Erythroblast (primary cell): ENCODE measurements at regions not wholly inside any gene's neighbourhood (a gene's known extent, or its start where the extent isn't known, plus 50 kb on each side); places are given as distances from the start of the nearest gene placed in this dataset.

Experiments
- DNase-seq, 2 experiments: peaks; one replicate each; lab custom pipeline; 2025; lab: John Stamatoyannopoulos, UW
- GATA1 ChIP-seq: IDR thresholded peaks from 2 replicates; pipeline ENCODE4 v1.6.1; 2011; ENCODE audit warnings: low read depth, mild to moderate bottlenecking, control low read depth, low read length, moderate library complexity
- POLR2A ChIP-seq: IDR thresholded peaks from 2 replicates; pipeline ENCODE4 v1.6.1; 2011; ENCODE audit warnings: mild to moderate bottlenecking, low read length

DNA sequence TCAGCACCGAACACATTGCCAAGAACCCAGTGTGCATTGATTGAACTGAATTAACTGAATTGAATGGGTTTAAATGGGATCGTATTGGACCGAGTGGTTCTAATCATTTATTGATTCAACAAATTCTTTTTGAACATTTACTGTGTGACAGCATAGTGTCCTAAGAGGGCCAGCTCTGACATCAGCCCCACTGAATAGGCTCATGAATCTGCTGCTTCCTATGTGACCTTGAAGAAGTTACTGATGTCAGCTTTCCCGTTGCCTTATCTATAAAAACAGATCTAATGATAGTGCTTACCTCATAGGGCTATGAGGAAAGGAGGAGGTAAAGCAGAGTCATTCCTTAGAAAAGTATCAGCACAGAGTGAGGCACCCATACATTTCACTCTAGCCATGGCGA is 226.3 kb downstream of the CBLN1 start:
- DNase-seq = no peak
- TF ChIP-seq POLR2A = no peak
- no peak for TF ChIP-seq GATA1

DNA sequence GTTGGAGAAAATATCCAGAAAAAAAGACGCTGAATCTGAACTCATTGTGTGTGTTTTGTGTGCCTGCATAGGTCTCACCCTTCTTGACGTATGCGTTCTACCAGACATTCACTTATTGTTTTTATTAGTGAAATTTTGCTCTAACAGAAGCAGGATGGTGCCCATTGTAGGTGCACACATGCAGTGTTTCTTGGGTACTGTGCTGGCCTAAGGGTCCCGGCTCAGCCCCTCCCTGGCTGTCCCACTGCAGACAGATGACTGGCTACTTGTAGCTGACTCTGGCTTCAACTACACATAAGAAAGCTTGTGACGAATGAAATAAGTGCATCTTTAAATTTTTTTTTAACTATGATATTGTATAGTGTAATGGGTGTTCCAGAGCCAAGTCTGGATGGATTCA is 227.0 kb downstream of the CBLN1 start:
- TF ChIP-seq POLR2A = no peak
- DNase-seq = no peak

DNA sequence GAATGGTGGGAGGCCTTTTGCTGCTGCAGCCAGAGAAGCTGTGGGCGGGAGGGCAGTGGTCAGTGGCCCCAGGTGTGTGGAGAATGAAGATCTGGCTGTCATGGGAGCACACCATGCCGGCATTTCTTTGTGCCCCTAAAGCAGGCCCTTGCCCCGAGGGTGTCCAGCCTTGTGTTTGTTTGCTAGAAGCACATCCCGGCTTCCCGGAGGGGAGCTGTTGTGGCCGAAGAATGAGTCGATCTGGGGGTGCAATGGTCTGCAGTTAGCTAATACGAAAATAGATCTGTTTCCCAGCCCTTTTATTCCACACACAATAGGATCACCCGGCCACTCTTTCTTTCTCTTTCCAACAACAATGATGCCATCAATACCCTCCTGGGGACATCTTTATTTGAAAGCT is 228.8 kb downstream of the CBLN1 start:
- TF ChIP-seq POLR2A (no peak), GATA1 (no peak)
- no peak for DNase-seq

DNA sequence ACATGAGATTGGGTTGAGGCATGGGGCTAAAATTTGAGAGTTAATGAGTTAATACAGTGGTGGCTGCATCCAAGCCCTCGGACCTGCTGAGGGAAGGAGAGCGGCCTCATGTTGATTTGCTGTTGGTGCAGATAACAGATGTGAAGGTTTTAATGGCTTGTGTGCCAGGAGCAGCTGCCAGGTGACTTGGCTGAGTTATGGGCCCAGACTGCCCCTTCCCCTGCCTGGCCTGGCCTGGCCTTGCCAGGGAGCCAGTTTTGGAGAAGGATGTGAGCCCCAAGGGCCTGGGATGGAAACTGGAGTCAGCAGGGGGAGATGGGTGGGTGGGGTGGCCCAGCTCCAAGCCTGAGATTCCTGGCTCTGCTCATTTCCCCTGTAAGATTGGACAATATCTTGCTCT is 230.1 kb downstream of the CBLN1 start:
- TF ChIP-seq POLR2A (no peak), GATA1 (no peak)

DNA sequence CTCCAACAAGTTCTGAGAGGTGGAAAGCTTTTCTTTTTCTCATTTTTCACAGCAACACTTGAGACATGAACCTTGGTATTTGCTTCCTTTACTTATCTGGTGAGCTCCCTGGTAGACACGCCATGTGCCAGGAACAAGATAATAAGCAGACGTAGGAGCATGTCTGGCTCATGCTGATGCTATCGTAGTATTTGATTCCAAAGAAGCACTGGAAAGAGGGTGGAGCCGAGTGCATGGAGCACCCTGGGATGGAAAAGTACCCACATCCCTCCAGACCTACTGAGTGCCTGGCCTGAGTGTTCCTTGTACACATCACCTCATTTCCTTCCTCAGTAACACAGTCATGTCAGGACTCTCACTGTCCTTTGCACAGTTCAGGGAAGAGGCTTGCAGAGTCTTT is 231.0 kb downstream of the CBLN1 start:
- no peak for DNase-seq
- TF ChIP-seq GATA1 = no peak
- TF ChIP-seq POLR2A = no peak

More for the DNA sequence above, 230.1 kb downstream of the CBLN1 start:
- no peak for DNase-seq

DNA sequence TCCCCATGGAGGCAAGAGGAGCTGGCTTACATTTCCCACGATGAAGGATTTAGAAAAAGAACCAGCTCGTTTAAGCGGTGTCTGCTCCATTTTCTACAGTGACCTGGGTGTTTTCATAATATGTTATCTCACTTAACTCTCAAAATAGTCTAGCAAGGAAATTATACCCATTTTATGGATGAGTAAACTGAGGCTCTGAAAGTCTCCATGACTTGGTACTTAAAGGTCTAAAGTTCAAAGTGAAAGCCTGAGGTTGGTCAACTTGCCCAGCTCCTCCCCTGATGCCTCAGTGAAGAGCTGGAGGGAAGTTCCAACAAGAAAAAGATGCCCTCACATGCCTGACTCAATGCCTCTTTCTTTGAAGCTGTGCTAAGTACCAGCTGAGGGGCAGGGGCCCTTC is 232.0 kb downstream of the CBLN1 start:
- no peak for DNase-seq
- no peak for TF ChIP-seq GATA1
- no peak for TF ChIP-seq POLR2A

DNA sequence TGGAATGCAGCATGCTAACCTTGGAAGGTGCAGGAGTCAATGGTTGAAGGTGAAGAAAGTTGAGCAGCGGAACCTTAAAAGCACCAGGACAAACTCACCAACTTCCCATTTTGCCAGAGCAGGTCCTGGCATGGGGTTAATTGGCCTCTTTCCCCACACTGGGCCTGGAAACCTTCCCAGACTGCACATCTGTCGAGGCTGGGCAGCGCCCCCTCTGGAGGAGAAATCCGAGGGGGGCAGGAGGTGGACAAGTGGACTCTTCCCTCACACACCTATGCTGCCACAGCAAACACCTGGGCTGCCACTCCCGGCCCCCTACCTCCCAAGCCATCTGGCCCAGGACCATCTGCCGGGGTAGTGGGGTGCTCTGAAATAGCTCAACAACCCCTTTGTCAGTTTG is 232.4 kb downstream of the CBLN1 start:
- TF ChIP-seq GATA1 (no peak), POLR2A (no peak)
- no peak for DNase-seq

DNA sequence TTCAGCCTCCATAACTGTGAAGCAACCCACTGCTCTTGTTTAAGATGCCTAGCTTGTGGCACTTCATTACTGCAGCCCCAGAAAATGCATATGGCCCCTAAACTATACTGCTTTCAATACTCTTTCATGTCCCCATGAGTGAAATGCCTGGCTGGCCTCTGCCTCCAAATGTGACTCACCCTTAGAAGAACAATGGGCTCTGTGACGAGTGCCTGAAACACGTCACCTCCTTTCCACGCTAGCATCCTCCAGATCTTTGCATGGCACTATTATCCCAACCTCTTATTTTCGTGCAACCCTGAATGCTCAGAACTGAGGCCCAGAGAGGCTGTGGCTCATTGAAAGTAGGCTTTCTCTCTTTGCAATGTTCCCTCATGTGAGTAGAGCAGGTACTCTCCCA is 233.1 kb downstream of the CBLN1 start:
- TF ChIP-seq POLR2A (no peak), GATA1 (no peak)
- no peak for DNase-seq

DNA sequence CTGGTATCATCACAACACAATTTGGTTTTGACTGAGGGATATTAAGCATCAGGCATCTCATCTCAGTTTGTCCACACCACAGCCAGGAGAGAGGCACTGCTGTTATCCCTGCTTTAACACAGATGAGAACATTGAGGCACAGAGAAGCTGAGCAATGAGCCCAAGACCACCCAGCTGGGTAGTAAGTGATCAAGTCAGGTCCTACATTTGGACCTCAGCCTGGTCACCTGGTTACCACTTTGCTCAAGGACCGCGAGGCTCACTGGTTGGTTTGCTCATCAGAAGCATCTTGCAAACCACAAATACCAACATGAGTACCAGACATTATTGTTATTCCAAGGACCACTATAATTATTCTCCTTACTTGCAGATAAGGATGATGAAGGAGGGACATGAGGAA is 245.5 kb downstream of the CBLN1 start:
- DNase-seq = no peak
- TF ChIP-seq GATA1 = no peak
- no peak for TF ChIP-seq POLR2A

DNA sequence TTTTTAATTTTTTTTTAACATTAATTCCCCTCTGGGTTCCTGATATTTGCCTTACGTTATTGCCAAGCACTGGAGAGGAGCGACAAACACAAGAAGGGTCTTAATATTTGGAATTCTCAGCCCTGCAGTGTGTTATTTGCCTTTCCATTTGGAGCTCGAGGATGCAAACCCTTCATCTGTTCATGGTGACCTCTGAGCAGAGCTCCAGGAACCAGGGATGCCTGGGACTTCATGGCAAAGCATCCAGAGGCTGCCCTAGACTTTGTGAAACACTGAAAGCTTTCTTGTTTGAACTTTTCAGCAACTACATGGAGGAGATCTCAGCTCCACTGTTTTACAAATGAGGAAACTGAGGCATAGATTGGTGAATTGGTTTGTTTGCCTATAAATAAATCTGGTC is 254.2 kb downstream of the CBLN1 start:
- no peak for TF ChIP-seq GATA1
- no peak for TF ChIP-seq POLR2A
- no peak for DNase-seq

DNA sequence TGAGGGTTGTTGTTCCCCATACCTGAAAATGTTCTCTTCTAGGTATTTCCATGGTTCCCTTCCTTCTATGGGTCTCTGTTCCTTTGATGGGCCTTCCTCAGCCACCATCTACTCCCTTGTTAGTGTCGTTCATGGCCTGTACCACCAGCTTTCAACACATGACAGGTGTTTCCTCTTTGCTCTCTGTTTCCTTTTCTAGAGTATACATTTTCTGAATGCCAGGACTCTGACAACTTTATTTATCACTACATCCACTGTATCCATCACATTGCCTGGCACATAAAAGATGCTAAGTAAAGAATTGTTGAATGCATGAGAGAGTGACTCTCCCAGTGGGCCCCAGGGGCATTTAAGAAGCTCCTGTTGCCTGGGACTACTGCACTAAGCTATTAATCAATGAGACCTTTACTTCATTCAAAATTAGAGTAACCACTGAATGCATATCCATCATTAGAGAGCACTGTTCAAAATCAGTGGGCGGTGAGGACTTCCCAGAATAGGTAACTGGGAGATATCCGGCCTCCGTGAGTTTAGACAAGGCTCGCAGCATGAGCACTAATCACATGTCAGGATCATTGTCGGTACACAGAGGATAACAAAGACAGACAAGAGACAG is 255.0 kb downstream of the CBLN1 start:
- no peak for DNase-seq
- no peak for TF ChIP-seq POLR2A
- no peak for TF ChIP-seq GATA1

DNA sequence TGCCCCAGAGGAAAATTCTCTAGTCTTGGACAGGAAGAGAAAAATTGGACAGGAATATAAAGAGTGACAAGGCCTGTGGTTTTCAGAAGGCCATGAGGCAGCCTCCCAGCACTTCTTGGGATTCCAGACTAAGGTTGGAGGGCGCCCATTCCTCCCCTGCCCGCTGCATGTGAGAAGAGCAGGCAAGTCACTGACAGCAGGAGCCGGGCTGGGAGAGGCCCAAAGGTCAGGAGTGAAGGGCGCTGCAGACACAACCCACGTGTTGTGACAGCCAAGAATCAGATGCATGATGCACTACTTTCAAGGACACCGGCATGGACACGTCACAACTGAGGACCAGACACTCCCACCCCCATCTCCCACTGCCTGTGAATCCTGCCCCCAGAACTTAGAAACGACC is 256.7 kb downstream of the CBLN1 start:
- no peak for DNase-seq
- no peak for TF ChIP-seq POLR2A
- no peak for TF ChIP-seq GATA1

DNA sequence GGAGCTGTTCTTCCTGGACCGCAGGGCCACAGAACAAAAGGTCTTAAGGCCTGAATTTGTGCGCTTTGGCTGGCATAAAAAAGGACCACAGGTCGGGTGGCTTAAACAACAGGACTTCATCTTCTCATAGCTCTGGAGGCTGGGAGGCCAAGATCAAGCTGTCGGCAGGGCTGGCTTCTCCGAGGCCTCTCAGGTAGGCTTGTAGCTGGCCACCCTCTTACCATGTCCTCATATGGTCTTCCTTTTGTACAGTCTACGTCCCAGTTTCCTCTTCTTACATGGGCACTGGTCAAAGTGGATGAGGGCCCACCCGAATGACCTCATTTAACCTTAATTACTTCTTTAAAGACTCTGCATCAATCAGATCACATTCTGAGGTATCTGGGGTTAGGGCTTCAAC is 257.6 kb downstream of the CBLN1 start:
- no peak for DNase-seq
- TF ChIP-seq GATA1 (no peak), POLR2A (no peak)

DNA sequence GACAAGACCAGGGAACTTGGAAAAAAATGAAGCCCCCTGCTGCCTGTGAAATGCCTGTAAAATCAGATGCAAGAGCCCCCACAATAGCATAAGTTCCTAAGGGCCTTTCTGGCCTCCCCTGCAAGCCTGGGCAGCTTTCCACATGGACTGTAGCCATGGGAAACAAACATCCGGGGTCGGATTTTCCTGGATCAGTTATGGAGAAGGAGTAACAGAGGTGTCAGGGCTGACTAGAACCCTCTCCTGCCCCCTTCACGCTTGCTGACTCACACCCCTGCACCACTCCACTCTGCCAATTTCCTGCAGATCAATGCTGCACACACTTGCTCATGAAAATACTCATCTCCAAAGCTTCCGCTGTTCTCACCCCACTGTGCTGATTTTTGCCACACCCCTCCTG is 258.6 kb downstream of the CBLN1 start:
- DNase-seq = no peak
- TF ChIP-seq POLR2A (no peak), GATA1 (no peak)

DNA sequence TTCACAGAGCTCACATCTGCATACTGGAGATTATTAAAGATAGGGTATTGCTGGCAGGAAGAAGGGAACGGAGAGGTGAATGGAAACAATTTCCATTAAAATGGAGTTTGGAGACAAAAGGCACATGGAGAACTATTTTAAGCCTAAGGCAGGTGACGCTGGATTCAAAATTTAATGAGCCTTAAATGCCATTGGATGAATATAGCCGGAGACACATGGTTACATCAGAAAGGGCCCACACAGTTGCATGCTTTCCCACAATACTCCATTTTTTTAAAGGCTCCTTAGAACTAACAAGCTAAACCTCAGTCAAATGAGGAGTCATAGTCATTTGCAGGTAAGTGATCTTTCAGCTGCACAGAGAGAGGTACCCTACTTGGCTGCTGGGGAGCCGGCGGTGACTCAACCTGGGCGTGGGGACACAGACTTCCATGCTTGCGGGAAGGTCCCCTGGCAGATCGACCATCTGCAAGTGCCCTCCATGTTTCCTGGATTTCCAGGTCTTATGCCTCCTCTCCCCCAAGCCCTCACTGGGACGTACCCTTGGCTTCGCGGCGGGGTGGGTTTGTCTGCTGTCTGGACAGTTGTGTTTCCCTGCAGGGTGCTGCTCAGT is 259.2 kb downstream of the CBLN1 start:
- DNase-seq = no peak
- no peak for TF ChIP-seq POLR2A
- TF ChIP-seq GATA1 = no peak
